NCI-H1105 (cell line): ENCODE measurements at regions not wholly inside any gene's neighbourhood (a gene's known extent, or its start where the extent isn't known, plus 50 kb on each side); places are given as distances from the start of the nearest gene placed in this dataset.
"Not testable (repeated sequence)": the region's sequence is repeated elsewhere in the genome, so short reads cannot be mapped to it uniquely, and the experiment has no call there.

Experiments used
- DNase-seq: peaks from one replicate; lab custom pipeline; 2025; lab: John Stamatoyannopoulos, UW

GRCh38 chr4:177246641-177247584 lies 62.8 kb upstream of the NEIL3 start:
- no peak for DNase-seq

- DNase-seq: peak; percentile 46
Measured at GRCh38 chr4:177250056-177250696, 59.5 kb upstream of the NEIL3 start.

- DNase-seq: no peak
Measured at GRCh38 chr4:177251237-177251636, 58.4 kb upstream of the NEIL3 start.

GRCh38 chr4:177255359-177255758 lies 54.3 kb upstream of the NEIL3 start:
- no peak for DNase-seq

- no peak for DNase-seq
Measured at GRCh38 chr4:177256950-177257349, 52.7 kb upstream of the NEIL3 start.

- DNase-seq: not testable (repeated sequence)
Measured at GRCh38 chr4:177259466-177259865, 50.2 kb upstream of the NEIL3 start.
